DMS114 treated with DMSO at 0.1 percent for 48 hours (cell line): ENCODE measurements at regions not wholly inside any gene's neighbourhood (a gene's known extent, or its start where the extent isn't known, plus 50 kb on each side); places are given as distances from the start of the nearest gene placed in this dataset.

Experiments
- DNase-seq: peaks from one replicate; lab custom pipeline; 2025; ENCODE audit not compliant: unreplicated experiment; lab: John Stamatoyannopoulos, UW

- DNase-seq: no peak
Observed at GRCh38 chr1:101316799-101317198, 80.0 kb downstream of the S1PR1 start.

DNA sequence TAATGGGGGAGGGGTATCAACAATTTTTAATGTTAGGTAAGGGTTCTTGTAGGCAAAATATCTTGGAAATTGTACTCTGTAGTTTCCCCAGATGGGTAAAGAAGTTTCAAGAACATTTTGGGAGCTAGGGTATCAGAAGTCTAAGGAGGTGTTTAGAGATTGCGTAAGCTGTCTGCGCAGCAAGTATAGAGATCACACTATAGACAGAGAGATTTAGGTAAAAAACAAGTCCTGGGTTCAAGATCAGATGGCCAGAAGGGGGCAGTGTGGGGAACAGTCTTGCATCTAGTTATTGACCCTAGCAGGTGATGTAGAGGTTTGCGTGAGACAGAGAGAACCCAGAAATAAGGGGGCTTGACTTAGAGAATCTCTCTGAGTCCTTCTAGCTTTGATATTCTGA is 80.8 kb downstream of the S1PR1 start:
- no peak for DNase-seq

- DNase-seq: no peak
Observed at GRCh38 chr1:101323535-101323934, 86.7 kb downstream of the S1PR1 start.

DNA sequence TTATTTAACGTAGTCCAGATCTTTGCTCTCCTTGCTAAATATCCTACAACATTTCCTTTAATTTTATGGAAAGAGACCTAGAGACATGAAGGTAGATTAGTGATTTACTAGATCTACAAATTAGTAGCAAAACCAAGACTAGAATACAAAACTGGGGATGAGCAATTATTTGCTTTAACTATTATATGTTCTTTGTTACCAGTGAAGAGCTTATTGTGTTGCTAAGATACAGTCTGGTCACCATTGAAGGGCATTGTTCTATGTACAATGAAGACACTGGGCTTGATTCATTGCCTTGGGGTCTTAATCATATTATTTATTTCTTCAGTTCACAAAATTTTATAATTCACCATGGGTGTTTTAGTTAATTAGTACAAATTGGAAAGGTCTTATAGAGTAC is 88.3 kb downstream of the S1PR1 start:
- no peak for DNase-seq

GRCh38 chr1:101330427-101331130 is 93.8 kb downstream of the S1PR1 start:
- DNase-seq: no peak

- no peak for DNase-seq
Observed at GRCh38 chr1:101331794-101332193, 95.0 kb downstream of the S1PR1 start.

DNA sequence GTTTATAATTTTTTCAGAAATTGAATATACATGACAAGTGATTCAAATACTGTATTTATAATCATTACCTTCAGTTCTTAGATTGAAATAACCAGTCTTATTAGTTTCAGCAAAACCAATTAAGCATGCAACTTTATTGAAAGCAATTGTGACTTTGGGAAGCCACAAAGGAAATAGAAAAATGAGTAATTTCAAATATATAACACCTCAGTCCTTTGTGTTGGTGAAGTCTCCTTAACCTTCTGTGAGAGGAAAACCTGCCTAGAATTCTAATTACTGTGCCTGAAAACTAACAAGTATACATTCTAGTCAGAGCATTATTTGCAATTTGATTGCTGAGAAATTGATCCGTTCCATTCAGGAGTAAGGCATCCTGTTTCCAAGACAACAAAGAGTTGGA is 95.8 kb downstream of the S1PR1 start:
- no peak for DNase-seq

DNA sequence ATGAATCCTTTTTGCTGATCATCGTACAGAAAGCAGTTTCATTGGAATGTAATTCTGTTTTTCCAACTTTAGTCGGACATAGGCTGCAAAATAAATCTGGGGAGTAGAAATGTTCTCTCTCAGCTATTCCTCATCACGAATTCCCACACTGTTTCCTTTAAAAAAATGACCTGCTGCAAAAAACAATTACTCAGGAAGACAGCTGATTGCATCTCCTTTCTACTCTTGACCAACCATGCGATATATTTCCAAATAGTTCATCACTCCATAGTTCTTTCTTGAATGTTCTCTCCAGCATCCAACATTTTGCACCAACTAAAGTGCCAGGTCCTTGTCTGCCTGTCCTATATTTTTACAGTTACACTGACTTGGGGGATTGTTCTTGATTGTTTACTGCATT is 96.4 kb downstream of the S1PR1 start:
- DNase-seq: no peak

DNA sequence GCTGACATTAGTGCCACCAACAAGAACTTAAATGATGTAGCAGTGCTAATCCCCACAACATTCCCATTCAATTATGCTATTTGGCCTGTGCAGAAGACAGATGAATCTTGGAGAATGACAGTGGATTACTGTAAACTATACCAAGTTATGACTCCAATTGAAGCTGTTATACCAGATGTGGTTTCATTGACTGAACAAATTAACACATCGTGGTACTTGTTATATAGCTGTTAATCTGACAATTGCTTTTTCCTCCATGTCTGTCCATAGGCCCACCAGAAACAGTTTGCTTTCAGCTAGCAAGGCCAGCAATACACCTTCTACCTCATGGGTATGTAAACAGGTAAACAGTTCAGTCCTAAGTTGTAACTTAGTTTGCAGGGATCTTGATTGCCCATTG is 101.1 kb downstream of the S1PR1 start:
- no peak for DNase-seq

- DNase-seq: no peak
Observed at GRCh38 chr1:101338714-101339430, 102.1 kb downstream of the S1PR1 start.

GRCh38 chr1:101344745-101345144 is 107.9 kb downstream of the S1PR1 start:
- no peak for DNase-seq

GRCh38 chr1:101346419-101346818 is 109.6 kb downstream of the S1PR1 start:
- no peak for DNase-seq

DNA sequence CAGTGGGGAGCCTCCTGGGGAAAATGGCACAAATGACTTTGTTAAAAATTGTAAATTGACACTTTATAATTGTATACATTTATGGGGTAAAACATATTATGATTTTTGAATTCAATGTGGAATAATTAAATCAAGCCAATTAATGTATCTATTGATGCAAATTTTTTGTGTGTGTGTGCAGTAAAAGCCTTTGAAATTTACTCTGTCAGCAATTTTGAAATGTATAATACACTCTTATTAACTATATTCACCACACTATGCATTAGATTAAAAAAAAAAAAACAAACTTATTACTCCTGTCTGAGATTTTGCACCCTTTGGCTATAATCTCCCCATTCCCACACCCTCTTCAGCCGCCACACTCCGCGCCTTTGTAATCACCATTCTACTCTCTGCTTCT is 119.2 kb downstream of the S1PR1 start:
- DNase-seq: no peak

GRCh38 chr1:101356604-101357443 is 120.0 kb downstream of the S1PR1 start:
- DNase-seq: no peak

GRCh38 chr1:101357444-101357986 is 120.7 kb downstream of the S1PR1 start:
- peak; percentile 88 for DNase-seq

DNA sequence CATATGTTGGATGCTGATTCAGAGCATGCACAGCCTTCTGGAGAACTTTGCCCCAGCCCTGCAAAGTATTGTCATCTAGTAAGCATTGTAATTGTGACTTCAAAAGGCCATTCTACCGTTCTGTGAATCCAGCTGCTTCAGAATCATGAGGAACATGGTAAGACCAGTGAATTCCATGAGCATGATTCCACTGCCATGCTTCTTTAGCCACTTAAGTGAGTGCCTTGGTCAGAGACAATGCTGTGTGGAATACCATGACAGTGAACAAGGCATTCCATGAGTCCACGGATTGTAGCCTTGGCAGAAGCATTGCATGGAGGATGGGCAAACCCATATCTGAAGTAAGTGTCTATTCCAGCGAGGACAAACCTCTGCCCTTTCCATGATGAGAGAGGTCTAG is 123.7 kb downstream of the S1PR1 start:
- DNase-seq: no peak

DNA sequence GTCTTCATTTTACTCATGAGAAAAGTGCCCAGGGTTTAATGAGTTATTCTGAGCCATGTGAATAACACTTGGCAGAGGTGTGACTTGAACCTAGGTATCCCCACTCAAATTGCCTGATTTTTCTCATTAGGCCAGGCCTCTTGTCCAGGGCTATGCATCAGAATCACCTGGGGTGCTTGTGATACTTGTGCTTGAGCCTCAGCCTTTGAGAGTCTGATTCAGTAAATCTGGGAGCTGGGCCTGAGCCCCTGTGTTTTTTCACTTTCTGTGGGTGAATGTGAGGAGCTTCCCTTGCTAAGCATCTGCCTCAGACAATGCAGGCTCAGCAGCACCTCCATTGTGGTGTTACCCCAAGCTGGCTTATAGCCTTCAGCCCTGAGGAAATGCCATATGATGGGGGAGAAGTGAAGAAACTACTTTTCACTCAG is 127.1 kb downstream of the S1PR1 start:
- no peak for DNase-seq

- DNase-seq: no peak
Observed at GRCh38 chr1:101364370-101365120, 127.7 kb downstream of the S1PR1 start.

DNA sequence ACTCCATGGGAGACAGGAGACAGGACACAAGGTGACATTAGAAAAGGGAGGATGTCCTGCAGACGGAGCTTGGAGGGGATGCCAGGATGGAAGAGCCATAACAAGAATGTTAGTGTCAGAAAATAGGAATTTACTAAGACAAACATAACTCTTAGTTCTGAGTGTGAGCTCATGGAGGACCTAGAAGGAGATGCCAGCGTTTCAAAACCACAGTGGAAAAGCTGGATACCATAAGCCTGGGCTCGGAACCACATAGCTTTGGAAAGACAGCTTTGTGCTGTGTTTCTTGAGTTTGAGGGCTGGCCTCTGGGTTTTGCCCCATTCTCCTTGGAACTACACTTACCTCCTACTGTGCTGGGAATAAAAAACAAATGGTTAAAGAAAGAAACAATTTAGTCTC is 128.4 kb downstream of the S1PR1 start:
- DNase-seq: no peak

GRCh38 chr1:101365878-101366277 is 129.1 kb downstream of the S1PR1 start:
- DNase-seq: no peak
